Liver (tissue), 8 donors: ENCODE measurements at regions not wholly inside any gene's neighbourhood (a gene's known extent, or its start where the extent isn't known, plus 50 kb on each side); places are given as distances from the start of the nearest gene placed in this dataset.

ENCODE experiments used
- DNase-seq: peaks from one replicate; pipeline ENCODE4 v3.0.0-alpha.2; 2017; ENCODE audit warnings: low spot score
- H3K27ac ChIP-seq, 2 donors: one replicate each; pipeline ENCODE4 v1.7.0; 2013; ENCODE audit warnings: inconsistent platforms in 2 of 2, low read length in 2 of 2, control low read depth in 1 of 2, low read depth in 1 of 2, mild to moderate bottlenecking in 1 of 2
- H3K27me3 ChIP-seq, 4 donors: one replicate each; pipeline versions ENCODE4 v1.6.1 to v1.7.0; 2013; ENCODE audit warnings: low read length in 3 of 4, inconsistent platforms in 1 of 4, mild to moderate bottlenecking in 1 of 4, moderate library complexity in 1 of 4; ENCODE audit not compliant: control insufficient read depth in 4 of 4, insufficient read depth in 4 of 4
- H3K36me3 ChIP-seq, 4 donors: one replicate each; pipeline versions ENCODE4 v1.6.1 to v1.7.0; 2013; ENCODE audit warnings: low read length in 3 of 4, mild to moderate bottlenecking in 3 of 4, low read depth in 1 of 4, moderate library complexity in 1 of 4; ENCODE audit not compliant: control insufficient read depth in 4 of 4, insufficient read depth in 3 of 4
- H3K4me1 ChIP-seq, 4 donors: one replicate each; pipeline versions ENCODE4 v1.6.1 to v1.7.0; 2013; ENCODE audit warnings: low read length in 3 of 4, mild to moderate bottlenecking in 3 of 4, moderate library complexity in 1 of 4; ENCODE audit not compliant: control insufficient read depth in 4 of 4, insufficient read depth in 4 of 4
- H3K4me3 ChIP-seq, 3 donors: one replicate each; pipeline versions ENCODE4 v1.6.1 to v1.7.0; 2013; ENCODE audit warnings: low read length in 3 of 3, control low read depth in 1 of 3, low read depth in 1 of 3, mild to moderate bottlenecking in 1 of 3
- H3K9ac ChIP-seq, 2 donors: one replicate each; pipeline ENCODE4 v1.7.0; 2013; ENCODE audit warnings: low read length in 2 of 2, mild to moderate bottlenecking in 2 of 2, moderate library complexity in 2 of 2, control low read depth in 1 of 2, low read depth in 1 of 2
- H3K9me3 ChIP-seq, 4 donors: one replicate each; pipeline versions ENCODE4 v1.6.1 to v1.7.0; 2013; ENCODE audit warnings: low read length in 3 of 4; ENCODE audit not compliant: control insufficient read depth in 4 of 4
- CTCF ChIP-seq: fragments of 150-350 bp; IDR thresholded peaks from 2 replicates; pipeline ENCODE4 v1.5.1; 2017; ENCODE audit warnings: improper control_type of control experiment, low read depth, low read length; ENCODE audit not compliant: missing input control
- EGR1 ChIP-seq, 2 donors: IDR thresholded peaks; 2 replicates each; pipeline ENCODE4 v1.6.1; 2016 to 2018; ENCODE audit warnings: antibody characterized with exemption in 2 of 2, low read depth in 2 of 2
- FOXA1 ChIP-seq: IDR thresholded peaks from 2 replicates; pipeline ENCODE4 v1.6.1; 2016; ENCODE audit warnings: antibody characterized with exemption
- GABPA ChIP-seq, 2 donors: IDR thresholded peaks in 1 of 2; conservative IDR thresholded peaks in 1 of 2; 2 replicates each; pipeline ENCODE4 v1.6.1; 2016; ENCODE audit warnings: antibody characterized with exemption in 2 of 2, mild to moderate bottlenecking in 1 of 2, moderate library complexity in 1 of 2
- HNF4G ChIP-seq: IDR thresholded peaks from 2 replicates; pipeline ENCODE4 v1.6.1; 2016; ENCODE audit warnings: antibody characterized with exemption
- JUND ChIP-seq, 2 donors: IDR thresholded peaks; 2 replicates each; pipeline ENCODE4 v1.6.1; 2016; ENCODE audit warnings: antibody characterized with exemption in 2 of 2
- NR2F2 ChIP-seq: IDR thresholded peaks from 2 replicates; pipeline ENCODE4 v1.6.1; 2016; ENCODE audit warnings: antibody characterized with exemption
- RAD21 ChIP-seq, 2 donors: IDR thresholded peaks; 2 replicates each; pipeline ENCODE4 v1.6.1; 2016; ENCODE audit warnings: antibody characterized with exemption in 2 of 2, mild to moderate bottlenecking in 2 of 2
- RXRA ChIP-seq, 2 donors: IDR thresholded peaks; 2 replicates each; pipeline ENCODE4 v1.6.1; 2017 to 2018; ENCODE audit warnings: antibody characterized with exemption in 2 of 2, mild to moderate bottlenecking in 1 of 2
- SP1 ChIP-seq: IDR thresholded peaks from 2 replicates; pipeline ENCODE4 v1.6.1; 2018; ENCODE audit warnings: antibody characterized with exemption, mild to moderate bottlenecking
- TAF1 ChIP-seq: conservative IDR thresholded peaks from 2 replicates; pipeline ENCODE4 v1.6.1; 2016; ENCODE audit warnings: antibody characterized with exemption, mild to moderate bottlenecking
- YY1 ChIP-seq: IDR thresholded peaks from 2 replicates; pipeline ENCODE4 v1.6.1; 2016; ENCODE audit warnings: antibody characterized with exemption, mild to moderate bottlenecking
- ZBTB33 ChIP-seq: IDR thresholded peaks from 2 replicates; pipeline ENCODE4 v1.6.1; 2016; ENCODE audit warnings: antibody characterized with exemption
- WGBS: extraction: QIAGEN DNeasy Blood & Tissue Kit; methylation state at CpG from one replicate; pipeline ENCODE4 v1.1.7; 2013; 5-methylcytosine and 5-hydroxymethylcytosine counted together
- donor health status: healthy.
- donor health status: healthy.
- donor health status: healthy.
- donor health status: healthy.
- donor health status: healthy.

GRCh38 chr12:77584860-77585259 is 245.8 kb upstream of the NAV3 start:
- Histone ChIP-seq H3K27ac (no peak overlapping the region), H3K9ac (no peak overlapping the region), H3K9me3 (no peaks in the 10 kb centered on the region), H3K4me1 (no peaks in the 10 kb centered on the region), H3K27me3 (peaks cover 0 to 2% (median 0%) of the 10 kb centered on the region in 4 donors), H3K36me3 (no peaks in the 10 kb centered on the region), H3K4me3 (no peak overlapping the region)
- DNase-seq: no peak
- WGBS: 71% methylated on average over 3 of the region's 3 CpGs
- TF ChIP-seq FOXA1 (no peak), JUND (IDR thresholded peaks at IDR 0.05) (no peak), TAF1 (no peak), HNF4G (no peak), RAD21 (IDR thresholded peaks at IDR 0.05) (no peak), EGR1 (IDR thresholded peaks at IDR 0.05; ENCODE audit: low read depth in 2 of 2) (no peak), RXRA (IDR thresholded peaks at IDR 0.05) (no peak)

DNA sequence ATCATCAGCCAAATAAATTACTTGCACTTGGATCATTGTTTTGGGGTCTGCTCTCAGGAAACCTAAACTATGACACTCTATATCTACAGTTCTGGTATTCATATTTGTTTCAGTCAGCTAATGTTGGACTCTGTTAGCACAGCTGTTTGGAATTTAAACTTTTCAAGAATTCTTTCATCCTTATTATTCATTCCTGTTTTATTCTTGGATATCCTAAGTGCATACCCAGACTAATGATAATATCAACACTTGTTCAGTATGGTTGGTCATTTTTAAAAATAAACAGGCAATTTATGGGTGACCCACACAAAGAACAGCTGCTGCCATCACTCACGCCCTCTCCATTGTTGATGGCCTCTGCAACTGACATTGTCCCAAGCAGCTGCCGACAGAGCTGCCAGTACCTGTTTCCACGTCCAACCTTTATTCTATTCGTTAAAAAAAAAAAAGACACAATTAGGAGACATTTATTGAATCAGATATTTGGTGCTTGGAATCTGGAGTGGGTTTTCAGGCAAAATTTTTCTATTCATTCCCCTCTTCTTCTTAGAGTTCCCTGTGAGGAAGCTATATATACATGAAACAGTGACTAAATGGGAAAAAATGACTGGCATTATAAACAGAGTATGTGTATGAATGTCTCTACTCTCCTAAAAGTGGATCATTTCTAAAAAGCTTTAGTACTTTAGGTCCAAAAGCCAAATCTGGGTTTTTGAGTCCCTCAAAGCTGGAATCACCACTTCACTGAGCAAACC is 252.1 kb upstream of the NAV3 start:
- no peak for TF ChIP-seq NR2F2
- no peak for TF ChIP-seq YY1
- no peak for TF ChIP-seq EGR1 (IDR thresholded peaks at IDR 0.05; ENCODE audit: low read depth in 2 of 2)
- TF ChIP-seq SP1: no peak
- TF ChIP-seq RAD21 (IDR thresholded peaks at IDR 0.05): no peak
- TF ChIP-seq GABPA (IDR thresholded peaks at IDR 0.05 in 1 of 2, conservative IDR thresholded peaks at IDR 0.05 in 1 of 2): no peak
- Histone ChIP-seq H3K27ac (no peak overlapping the region), H3K9me3 (no peaks in the 10 kb centered on the region), H3K9ac (no peak overlapping the region), H3K36me3 (no peaks in the 10 kb centered on the region), H3K27me3 (peaks cover 0 to 2% (median 0%) of the 10 kb centered on the region in 4 donors), H3K4me1 (no peaks in the 10 kb centered on the region), H3K4me3 (no peak overlapping the region)
- WGBS: 63% methylated on average over 4 of the region's 4 CpGs
- no peak for DNase-seq

GRCh38 chr12:77577791-77578190 is 252.9 kb upstream of the NAV3 start:
- Histone ChIP-seq H3K9me3 (no peaks in the 10 kb centered on the region), H3K4me3 (no peak overlapping the region), H3K36me3 (no peaks in the 10 kb centered on the region), H3K27me3 (peaks cover 0 to 2% (median 0%) of the 10 kb centered on the region in 4 donors), H3K4me1 (no peaks in the 10 kb centered on the region), H3K9ac (no peak overlapping the region), H3K27ac (no peak overlapping the region)
- TF ChIP-seq CTCF: no peak
- no peak for TF ChIP-seq JUND (IDR thresholded peaks at IDR 0.05)
- no peak for TF ChIP-seq HNF4G
- TF ChIP-seq FOXA1: no peak
- no peak for TF ChIP-seq GABPA (IDR thresholded peaks at IDR 0.05 in 1 of 2, conservative IDR thresholded peaks at IDR 0.05 in 1 of 2)
- TF ChIP-seq RXRA (IDR thresholded peaks at IDR 0.05): no peak
- TF ChIP-seq ZBTB33: no peak
- no peak for TF ChIP-seq EGR1 (IDR thresholded peaks at IDR 0.05; ENCODE audit: low read depth in 2 of 2)
- DNase-seq: no peak
- WGBS: 65% methylated on average over 1 of the region's 1 CpG
